Uterus (tissue), 3 donors: ENCODE measurements at regions not wholly inside any gene's neighbourhood (a gene's known extent, or its start where the extent isn't known, plus 50 kb on each side); places are given as distances from the start of the nearest gene placed in this dataset.

Experiments used
- DNase-seq, 2 donors: peaks; one replicate each; pipeline ENCODE4 v3.0.0-alpha.2; 2019 to 2020
- H3K27ac ChIP-seq, 2 donors: fragments of 200-600 bp; sonication (generic); 1 replicate in 1 of 2; 2 replicates in 1 of 2; pipeline ENCODE4 v1.5.1; 2016 to 2018
- H3K27me3 ChIP-seq, 2 donors: fragments of 200-600 bp; sonication (generic); one replicate each; pipeline ENCODE4 v1.5.1; 2018 to 2019; ENCODE audit warnings: control low read depth in 1 of 2
- H3K36me3 ChIP-seq, 2 donors: fragments of 200-600 bp; sonication (generic); one replicate each; pipeline ENCODE4 v1.5.1; 2019; ENCODE audit warnings: control low read depth in 1 of 2
- H3K4me1 ChIP-seq, 2 donors: fragments of 200-600 bp; sonication (generic); one replicate each; pipeline ENCODE4 v1.5.1; 2018 to 2019; ENCODE audit warnings: control low read depth in 1 of 2
- H3K4me3 ChIP-seq, 2 donors: fragments of 200-600 bp; sonication (generic); 1 replicate in 1 of 2; 2 replicates in 1 of 2; pipeline ENCODE4 v1.5.1; 2018 to 2019; ENCODE audit warnings: mild to moderate bottlenecking in 1 of 2
- H3K9me3 ChIP-seq, 2 donors: fragments of 200-600 bp; sonication (generic); one replicate each; pipeline ENCODE4 v1.5.1; 2019; ENCODE audit warnings: control low read depth in 1 of 2
- POLR2A ChIP-seq, 2 donors: fragments of 450-650 bp; IDR thresholded peaks; one replicate each; pipeline ENCODE4 v1.6.1; 2016; ENCODE audit warnings: antibody characterized with exemption in 2 of 2, mild to moderate bottlenecking in 1 of 2, moderate library complexity in 1 of 2
- intact Hi-C: fragments of 100-400 bp; cut with DNase I; formaldehyde crosslinking; loops from one replicate; pipeline ENCODE4 v1.15.1; 2023; ENCODE audit warnings: low total_unique reads
- TF ChIP-seq, protein P1 (sequence below), 4 experiments: fragments of 200-600 bp in 2 of 4; fragments of 450-650 bp in 2 of 4; sonication (generic) in 2 of 4; IDR thresholded peaks; one replicate each; pipeline ENCODE4 v1.5.1; 2016 to 2019; ENCODE audit warnings: antibody characterized with exemption in 4 of 4, mild to moderate bottlenecking in 2 of 4, moderate library complexity in 1 of 4
- donor health status: DM: yes; HTN: yes; CAD: no.

- Histone ChIP-seq H3K9me3 (no peaks in the 10 kb centered on the region), H3K27me3 (no peaks in the 10 kb centered on the region), H3K4me3 (no peak overlapping the region), H3K36me3 (no peaks in the 10 kb centered on the region), H3K27ac (no peak overlapping the region), H3K4me1 (no peaks in the 10 kb centered on the region)
- no peak for DNase-seq
- TF ChIP-seq, protein P1, sequence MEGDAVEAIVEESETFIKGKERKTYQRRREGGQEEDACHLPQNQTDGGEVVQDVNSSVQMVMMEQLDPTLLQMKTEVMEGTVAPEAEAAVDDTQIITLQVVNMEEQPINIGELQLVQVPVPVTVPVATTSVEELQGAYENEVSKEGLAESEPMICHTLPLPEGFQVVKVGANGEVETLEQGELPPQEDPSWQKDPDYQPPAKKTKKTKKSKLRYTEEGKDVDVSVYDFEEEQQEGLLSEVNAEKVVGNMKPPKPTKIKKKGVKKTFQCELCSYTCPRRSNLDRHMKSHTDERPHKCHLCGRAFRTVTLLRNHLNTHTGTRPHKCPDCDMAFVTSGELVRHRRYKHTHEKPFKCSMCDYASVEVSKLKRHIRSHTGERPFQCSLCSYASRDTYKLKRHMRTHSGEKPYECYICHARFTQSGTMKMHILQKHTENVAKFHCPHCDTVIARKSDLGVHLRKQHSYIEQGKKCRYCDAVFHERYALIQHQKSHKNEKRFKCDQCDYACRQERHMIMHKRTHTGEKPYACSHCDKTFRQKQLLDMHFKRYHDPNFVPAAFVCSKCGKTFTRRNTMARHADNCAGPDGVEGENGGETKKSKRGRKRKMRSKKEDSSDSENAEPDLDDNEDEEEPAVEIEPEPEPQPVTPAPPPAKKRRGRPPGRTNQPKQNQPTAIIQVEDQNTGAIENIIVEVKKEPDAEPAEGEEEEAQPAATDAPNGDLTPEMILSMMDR (IDR thresholded peaks at IDR 0.05), result no peak
- no peak for TF ChIP-seq POLR2A (IDR thresholded peaks at IDR 0.05)
- intact Hi-C loops, result no loop called here
Observed at GRCh38 chr3:162329514-162329913, 832.9 kb downstream of the OTOL1 start.

GRCh38 chr3:162332344-162332743, 835.7 kb downstream of the OTOL1 start:
- no peak for DNase-seq
- Histone ChIP-seq H3K9me3 (no peaks in the 10 kb centered on the region), H3K4me3 (no peak overlapping the region), H3K27me3 (no peaks in the 10 kb centered on the region), H3K27ac (no peak overlapping the region), H3K36me3 (no peaks in the 10 kb centered on the region), H3K4me1 (no peaks in the 10 kb centered on the region)
- intact Hi-C loops, result no loop called here
- TF ChIP-seq, protein P1 (IDR thresholded peaks at IDR 0.05), result no peak
- no peak for TF ChIP-seq POLR2A (IDR thresholded peaks at IDR 0.05)

DNA sequence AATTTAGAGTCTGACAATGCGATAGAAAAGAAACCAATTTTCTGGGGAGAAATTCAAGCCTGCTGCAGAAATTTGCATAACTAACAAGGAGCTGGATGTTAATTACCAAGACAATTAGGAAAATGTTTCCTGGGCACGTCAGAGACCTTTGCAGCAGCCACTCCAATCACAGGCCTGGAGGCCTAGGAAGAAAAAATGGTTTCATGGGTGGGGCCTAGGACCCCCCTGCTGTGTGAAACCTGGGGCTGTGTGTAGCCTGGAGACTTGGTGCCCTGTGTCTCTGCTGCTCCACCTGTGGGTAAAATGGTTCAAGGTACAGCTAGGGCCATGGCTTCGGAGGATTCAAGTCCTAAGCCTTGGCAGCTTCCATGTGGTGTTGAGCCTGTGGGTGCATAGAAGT, 837.9 kb downstream of the OTOL1 start:
- H3K27ac ChIP-seq, result no peak overlapping the region
- H3K9me3 ChIP-seq, result no peaks in the 10 kb centered on the region
- TF ChIP-seq, protein P1 (IDR thresholded peaks at IDR 0.05), result no peak
- TF ChIP-seq POLR2A (IDR thresholded peaks at IDR 0.05), result no peak
- no peak for DNase-seq
- H3K4me1 ChIP-seq, result no peaks in the 10 kb centered on the region
- no peak overlapping the region for H3K4me3 ChIP-seq
- H3K36me3 ChIP-seq, result no peaks in the 10 kb centered on the region
- intact Hi-C loops, result no loop called here
- no peaks in the 10 kb centered on the region for H3K27me3 ChIP-seq

DNA sequence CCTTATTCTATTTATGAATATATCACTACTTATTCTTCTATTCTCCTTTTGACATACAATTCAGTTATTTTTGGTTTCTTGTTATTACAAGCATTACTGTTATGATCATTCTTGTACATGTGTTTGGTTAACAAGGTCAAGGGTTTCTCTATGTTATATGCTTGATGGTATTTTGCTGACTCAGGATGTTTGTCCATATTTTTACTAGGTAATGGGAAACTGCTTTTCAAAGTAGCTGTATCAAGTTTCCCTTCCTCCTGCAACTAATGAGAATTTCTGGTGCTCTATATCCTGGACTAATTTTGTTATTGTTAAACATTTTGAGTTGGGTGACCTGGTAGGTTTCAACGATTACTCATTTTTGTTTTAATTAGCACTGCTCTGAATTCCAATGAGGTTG, 841.0 kb downstream of the OTOL1 start:
- DNase-seq, result no peak
- H3K36me3 ChIP-seq, result no peaks in the 10 kb centered on the region
- H3K9me3 ChIP-seq, result no peaks in the 10 kb centered on the region
- intact Hi-C loops, result no loop called here
- TF ChIP-seq POLR2A (IDR thresholded peaks at IDR 0.05), result no peak
- TF ChIP-seq, protein P1 (IDR thresholded peaks at IDR 0.05), result no peak
- no peaks in the 10 kb centered on the region for H3K27me3 ChIP-seq
- H3K4me1 ChIP-seq, result no peaks in the 10 kb centered on the region
- H3K4me3 ChIP-seq, result no peak overlapping the region
- no peak overlapping the region for H3K27ac ChIP-seq

DNA sequence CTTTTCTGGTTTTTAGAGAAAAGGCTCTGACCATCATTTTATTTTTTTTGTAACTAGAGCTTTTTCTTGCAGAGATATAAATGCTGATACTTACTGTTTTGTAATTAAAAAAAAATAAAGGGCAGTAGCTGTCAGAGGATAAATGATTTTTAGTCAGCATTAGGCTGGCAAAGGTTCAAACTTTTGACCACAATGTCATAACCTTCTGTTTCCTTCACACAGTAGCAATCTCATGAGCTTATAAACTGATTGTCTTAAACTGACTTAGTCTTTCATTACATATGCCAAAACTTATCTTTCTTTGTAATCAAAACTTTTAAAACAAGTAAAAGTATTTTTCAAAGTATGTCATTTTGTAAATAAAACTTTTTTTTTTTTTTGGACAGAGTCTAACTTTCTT, 841.9 kb downstream of the OTOL1 start:
- no peak overlapping the region for H3K4me3 ChIP-seq
- no peak overlapping the region for H3K27ac ChIP-seq
- H3K4me1 ChIP-seq, result no peaks in the 10 kb centered on the region
- DNase-seq, result no peak
- intact Hi-C loops, result no loop called here
- no peaks in the 10 kb centered on the region for H3K36me3 ChIP-seq
- no peaks in the 10 kb centered on the region for H3K27me3 ChIP-seq
- no peaks in the 10 kb centered on the region for H3K9me3 ChIP-seq
- TF ChIP-seq, protein P1 (IDR thresholded peaks at IDR 0.05), result no peak
- no peak for TF ChIP-seq POLR2A (IDR thresholded peaks at IDR 0.05)
